Fibroblast of villous mesenchyme (primary cell): ENCODE measurements at regions not wholly inside any gene's neighbourhood (a gene's known extent, or its start where the extent isn't known, plus 50 kb on each side); places are given as distances from the start of the nearest gene placed in this dataset.
A peak's percentile ranks its signal among the peaks of the same experiment; 100 is the strongest.

Source experiments
- DNase-seq: peaks from one replicate; pipeline ENCODE4 v3.0.0-alpha.2; 2010; ENCODE audit warnings: low read depth
- H3K4me3 ChIP-seq: 2 replicates; pipeline ENCODE4 v1.5.1; 2011; ENCODE audit warnings: low read depth, mild to moderate bottlenecking, low read length
- CTCF ChIP-seq: IDR thresholded peaks from 2 replicates; pipeline ENCODE4 v1.5.1; 2012; ENCODE audit warnings: low read depth, mild to moderate bottlenecking, low read length; ENCODE audit not compliant: insufficient read depth

- H3K4me3 ChIP-seq: no peak overlapping the region
- TF ChIP-seq CTCF: no peak
- DNase-seq: no peak
These were observed 118.0 kb downstream of the PPP1R3A start for GRCh38 chr7:113800826-113801225.

DNA sequence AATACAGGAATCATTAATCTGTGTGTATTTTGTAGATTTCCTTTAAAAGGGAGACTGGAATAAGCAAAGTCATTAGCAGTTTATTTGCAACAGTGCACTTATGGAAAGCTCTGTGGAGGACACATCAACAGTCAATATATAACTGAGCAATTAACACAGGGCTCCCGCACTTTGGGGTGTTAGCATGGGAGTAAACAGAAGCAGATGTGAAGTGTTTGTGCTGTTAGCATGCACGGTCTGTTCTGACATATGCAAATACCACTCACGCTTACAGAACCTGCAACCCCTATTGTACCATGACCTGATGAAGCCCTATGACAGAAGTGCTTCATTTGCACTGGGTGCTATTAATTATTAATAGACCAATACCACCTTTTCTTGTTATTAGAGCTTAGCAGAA lies 118.9 kb downstream of the PPP1R3A start:
- no peak for TF ChIP-seq CTCF
- no peak for DNase-seq

DNA sequence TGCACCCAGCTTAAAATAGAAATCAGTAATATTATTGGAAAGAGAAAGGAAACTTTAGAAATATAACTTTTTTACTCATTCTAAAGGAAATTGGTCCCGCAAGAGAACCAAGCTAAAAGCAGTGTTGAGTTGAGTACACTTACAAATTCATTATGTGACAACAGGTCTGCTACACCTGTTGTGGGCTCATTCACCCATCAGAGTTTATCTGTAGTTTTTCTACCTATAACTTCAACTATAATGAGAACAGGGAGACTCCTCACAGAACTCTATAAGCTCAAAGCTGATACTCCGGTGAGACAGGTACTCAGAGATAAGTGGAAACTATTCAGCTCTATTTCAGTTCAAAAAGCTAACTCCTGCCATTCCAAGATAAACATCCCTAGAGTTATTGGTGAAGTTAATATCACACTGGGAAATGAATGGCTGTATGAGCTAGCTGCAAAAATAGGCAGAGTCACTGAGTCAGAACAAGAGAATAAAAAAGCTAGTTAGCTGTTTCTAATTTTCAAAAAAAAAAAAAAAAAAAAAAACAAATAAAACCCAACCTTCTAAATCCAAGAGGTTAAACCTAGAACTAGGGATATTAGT lies 121.3 kb downstream of the PPP1R3A start:
- H3K4me3 ChIP-seq: no peak overlapping the region
- no peak for DNase-seq
- TF ChIP-seq CTCF: no peak

More for the DNA sequence above, 118.9 kb downstream of the PPP1R3A start:
- no peak overlapping the region for H3K4me3 ChIP-seq

- H3K4me3 ChIP-seq: no peak overlapping the region
These were observed 122.3 kb downstream of the PPP1R3A start for GRCh38 chr7:113796557-113796956.

DNA sequence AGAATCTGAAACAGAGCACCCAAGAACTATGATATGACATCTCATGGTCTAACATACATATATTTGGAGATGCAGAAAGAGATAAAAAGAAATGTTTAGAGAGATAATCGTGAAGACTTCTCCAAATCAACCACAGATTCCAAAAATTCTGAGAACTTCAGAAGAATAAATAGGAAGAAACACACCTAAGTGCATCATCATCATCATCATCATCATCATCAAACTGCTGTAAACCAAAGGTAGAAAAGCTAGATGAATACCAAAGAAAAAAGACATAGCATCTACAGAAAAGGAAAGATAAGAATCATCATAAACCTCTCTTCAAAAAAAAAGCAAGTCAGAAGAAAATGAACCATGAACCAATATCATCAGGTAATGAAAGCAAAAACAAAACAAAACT lies 124.2 kb downstream of the PPP1R3A start:
- no peak overlapping the region for H3K4me3 ChIP-seq
- DNase-seq: no peak
- no peak for TF ChIP-seq CTCF

More at GRCh38 chr7:113796557-113796956, 122.3 kb downstream of the PPP1R3A start:
- no peak for TF ChIP-seq CTCF
- peak; percentile 23 for DNase-seq

- no peak for TF ChIP-seq CTCF
- no peak for DNase-seq
- H3K4me3 ChIP-seq: no peak overlapping the region
These were observed 125.6 kb downstream of the PPP1R3A start for GRCh38 chr7:113793171-113793570.

DNA sequence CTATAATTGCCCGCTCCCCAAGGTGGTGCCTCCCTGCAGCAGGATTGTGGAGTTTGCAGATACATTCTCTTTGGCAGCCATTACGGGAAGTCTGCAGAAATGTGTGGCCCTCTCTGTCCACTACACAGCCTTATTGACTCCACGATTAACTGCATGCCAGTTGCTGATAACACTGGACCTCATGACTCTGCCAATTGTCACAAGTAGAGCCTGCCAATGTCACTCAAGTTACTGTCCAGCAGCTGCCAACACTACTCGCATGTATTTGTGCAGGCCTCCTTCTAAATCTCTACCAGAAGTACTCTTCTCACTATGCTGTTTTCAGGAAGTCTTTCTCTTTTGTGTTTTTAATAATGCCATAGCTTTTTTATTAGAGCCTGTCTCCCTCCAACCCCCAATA lies 128.8 kb downstream of the PPP1R3A start:
- DNase-seq: no peak
- TF ChIP-seq CTCF: no peak
- H3K4me3 ChIP-seq: no peak overlapping the region
